ENCODE measurements at regions not wholly inside any gene's neighbourhood (a gene's known extent, or its start where the extent isn't known, plus 50 kb on each side); places are given as distances from the start of the nearest gene placed in this dataset.
A peak's percentile ranks its signal among the peaks of the same experiment; 100 is the strongest.

GRCh38 chr4:141409556-141409955, 188.9 kb downstream of the ZNF330 start:
- no peak for DNase-seq

- no peak for DNase-seq
Observed at GRCh38 chr4:141410839-141411238, 190.1 kb downstream of the ZNF330 start.

DNA sequence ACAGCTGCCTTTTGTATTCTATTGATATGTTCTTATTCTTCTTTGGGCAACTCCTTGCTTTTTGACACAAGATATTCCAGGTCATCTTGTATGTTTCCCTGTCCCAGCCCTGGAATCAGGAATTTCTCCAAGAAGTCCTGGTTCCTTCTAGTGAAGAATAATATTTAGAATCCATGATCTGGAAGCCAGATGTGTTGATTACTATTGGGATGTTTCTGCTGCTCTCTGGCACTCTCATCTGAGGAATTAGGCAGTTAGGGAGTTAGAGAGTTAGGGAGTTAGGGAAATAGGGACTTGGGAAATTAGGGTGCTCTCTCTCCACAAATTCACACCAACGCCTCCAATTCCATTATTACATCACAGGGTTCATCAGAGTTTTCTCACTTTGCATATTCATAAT, 191.2 kb downstream of the ZNF330 start:
- DNase-seq: no peak

DNA sequence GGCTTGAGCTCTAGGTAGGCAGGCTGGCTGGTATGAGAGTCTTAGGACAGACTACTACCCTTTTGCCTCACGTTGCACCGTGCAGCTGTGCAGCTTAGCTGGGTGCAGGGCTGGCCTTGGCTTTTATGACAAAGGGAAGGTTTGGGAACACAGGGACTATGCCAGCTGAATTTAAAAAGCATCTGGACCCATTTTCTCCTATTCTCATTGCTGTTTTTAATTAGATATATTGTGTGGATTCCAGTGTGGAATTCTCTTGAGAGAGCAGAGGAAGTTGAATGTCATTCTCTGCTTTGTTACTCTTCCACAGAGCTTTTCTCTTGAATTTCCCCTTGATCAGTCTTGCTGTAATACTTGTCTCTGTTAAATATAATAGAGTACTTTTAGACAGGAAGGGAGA, 192.7 kb downstream of the ZNF330 start:
- DNase-seq: no peak

DNA sequence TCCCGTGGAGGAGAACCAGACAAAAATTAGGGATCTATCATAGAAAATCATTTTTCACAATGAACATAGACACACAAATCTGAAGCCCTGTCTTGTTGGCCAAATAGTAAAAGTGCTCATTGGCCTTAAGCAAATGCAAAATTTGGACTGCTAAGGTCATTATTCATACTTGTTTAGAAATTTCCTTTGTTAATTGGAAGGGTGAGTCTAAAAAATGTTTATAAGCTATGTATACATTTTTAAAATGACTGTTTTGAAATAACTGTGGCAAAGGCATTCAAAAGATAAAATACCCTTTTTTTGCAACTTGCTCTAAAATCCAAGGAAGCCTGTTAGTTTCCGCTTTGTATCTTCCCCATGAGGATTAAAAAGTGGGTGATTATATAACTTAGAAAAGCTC, 195.0 kb downstream of the ZNF330 start:
- no peak for DNase-seq

DNA sequence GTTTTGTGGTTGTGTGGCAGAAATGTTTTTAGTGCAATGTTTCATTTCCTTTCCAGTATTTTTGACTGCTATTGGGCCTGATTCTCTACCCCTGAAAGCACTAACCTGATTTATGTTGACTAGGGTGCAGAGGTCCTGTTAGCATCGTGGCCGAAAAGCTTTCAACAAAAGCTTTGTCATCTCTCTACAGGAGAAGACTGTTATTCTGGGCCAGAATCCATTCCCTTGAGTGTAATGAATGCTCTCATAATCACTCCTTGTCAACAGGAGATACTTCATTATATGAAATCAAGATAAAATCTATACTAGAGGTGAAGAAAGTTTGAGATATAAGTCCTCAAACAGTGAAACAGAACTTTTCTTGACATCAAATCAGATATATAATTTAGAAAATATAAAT, 195.5 kb downstream of the ZNF330 start:
- DNase-seq: no peak

- no peak for DNase-seq
Observed at GRCh38 chr4:141416677-141417363, 196.1 kb downstream of the ZNF330 start.

- DNase-seq: no peak
Observed at GRCh38 chr4:141417387-141417786, 196.7 kb downstream of the ZNF330 start.

GRCh38 chr4:141425124-141425523, 204.4 kb downstream of the ZNF330 start:
- no peak for DNase-seq

DNA sequence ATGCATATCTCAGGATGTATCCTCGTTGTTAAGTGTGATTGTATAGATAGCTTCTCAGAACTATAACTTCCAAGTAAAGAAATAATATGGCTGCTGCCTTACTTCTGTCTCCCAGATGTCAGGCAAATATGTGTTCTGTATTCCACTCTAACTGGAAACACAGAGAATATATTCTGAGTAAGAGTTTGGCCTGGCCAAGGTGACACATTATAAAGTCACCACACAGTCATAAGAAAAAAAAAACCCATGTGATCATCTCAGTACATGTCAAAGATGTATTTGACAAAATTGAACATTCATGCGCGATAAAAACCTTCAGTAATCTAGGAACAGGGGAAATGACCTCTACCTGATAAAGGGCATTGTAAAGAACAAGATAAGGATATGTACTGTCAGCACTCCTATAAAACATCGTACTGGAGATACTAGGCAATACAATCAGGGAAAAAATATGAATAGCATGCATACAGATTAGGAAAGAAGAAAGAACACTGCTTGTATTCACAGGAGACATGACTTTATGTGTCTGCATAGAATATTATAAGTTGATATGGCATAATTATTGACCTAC, 207.1 kb downstream of the ZNF330 start:
- DNase-seq: no peak

DNA sequence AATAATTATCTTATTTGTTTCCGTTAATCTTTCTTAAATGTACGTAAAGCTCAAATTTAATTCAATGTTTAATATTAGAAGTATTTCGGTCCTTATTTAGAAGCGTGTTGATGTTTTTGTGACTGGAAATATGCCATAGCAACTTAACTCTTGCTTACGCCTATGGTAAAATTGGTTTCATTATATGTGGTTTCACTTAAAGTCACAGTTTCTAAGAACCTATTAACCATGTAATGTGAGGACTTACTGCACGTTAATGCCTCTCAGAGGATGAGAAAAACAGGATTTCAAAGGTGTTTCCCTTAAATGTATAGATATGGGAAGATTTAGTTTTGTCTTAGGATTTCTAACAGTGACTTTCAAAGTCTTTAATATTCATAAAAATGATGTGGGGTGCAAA, 206.4 kb upstream of the IL15 start:
- DNase-seq: no peak

DNA sequence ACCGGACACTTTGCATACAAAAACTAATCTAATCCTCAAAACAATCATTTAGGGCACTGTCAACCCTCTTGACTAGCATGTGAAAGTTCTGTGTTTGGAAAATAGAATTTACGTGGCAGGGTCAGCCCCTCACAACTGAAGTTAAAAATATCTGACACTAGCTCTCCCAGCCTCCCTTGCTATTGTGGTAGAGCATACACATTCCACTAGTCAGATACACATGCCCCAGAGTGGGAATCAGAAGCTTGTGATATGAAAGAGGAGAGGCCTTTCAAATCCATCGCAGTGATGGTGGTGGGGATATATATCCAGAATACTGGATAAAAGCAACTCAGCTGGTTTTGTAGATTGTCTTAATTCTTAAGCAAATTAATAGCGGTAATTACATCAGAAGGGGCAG, 205.7 kb upstream of the IL15 start:
- DNase-seq: no peak

DNA sequence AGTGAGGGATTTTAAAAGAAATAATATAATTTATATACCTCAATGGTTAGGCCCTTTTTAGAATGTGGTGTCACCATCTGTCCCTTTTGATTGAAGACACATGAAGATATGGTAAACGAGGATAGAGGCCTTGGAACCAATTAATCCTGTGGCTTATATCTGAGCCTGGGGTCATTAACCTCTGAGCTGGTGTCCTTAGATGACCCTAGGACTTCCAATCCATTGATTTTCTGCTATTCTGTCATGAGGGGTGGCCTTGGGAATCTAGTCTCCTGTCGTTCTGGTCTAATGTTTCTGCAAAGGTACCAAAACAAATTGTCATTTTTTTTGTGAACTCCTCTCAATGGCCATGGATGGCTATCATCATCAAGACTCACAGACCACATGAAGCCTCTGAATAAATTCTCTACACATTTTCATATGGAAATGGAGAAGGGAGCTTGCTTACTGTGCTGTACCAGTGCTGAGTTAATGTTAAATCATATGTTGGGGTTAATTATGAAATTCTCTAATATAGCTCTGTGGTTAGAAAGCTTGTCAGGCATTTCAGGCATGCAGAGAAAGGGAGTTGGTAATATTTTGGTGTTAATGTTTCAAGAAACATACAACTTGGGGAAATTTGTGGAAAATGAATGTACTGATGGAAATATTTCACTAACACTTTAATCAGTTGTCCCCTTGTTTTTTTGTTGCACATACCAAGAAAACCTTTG, 204.2 kb upstream of the IL15 start:
- DNase-seq: no peak

- DNase-seq: no peak
Observed at GRCh38 chr4:141435446-141436225, 200.7 kb upstream of the IL15 start.

DNA sequence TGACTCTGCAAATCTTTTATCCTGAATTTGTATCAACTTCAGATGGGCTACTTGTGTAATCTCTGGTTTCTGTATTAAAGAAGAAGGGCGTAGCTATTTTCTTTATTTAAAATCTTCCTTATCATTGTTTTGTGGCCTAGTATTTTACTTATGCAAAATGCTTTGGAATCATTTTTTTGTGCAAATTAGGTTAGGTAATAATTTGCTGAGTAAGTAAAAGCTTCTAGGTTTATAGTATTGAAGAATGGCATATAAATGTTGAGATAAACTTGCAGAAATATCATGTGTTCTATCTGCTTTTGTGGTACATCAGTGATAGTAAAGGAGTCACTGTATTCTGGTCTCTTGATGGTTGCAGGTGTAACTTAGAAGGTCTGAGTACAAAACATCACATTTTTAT, 197.2 kb upstream of the IL15 start:
- DNase-seq: no peak

DNA sequence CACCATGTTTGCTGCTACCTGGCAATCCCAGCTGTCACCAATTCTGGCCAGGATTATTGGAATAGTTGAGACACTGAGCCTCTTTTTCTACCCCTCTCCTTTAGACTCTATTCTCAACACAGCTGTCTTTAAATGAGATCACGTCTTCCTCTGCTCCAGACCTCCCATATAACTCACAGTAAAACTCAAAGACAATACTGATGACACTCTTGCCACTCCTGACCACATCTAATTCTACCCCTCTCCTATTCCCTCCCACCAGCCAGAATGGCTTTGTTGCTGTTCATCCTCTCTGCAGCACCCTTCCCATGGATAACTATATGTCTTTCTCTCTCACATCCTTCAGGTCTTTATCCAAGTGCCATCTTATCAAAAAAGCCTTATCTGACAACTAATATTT, 188.6 kb upstream of the IL15 start:
- DNase-seq: no peak

DNA sequence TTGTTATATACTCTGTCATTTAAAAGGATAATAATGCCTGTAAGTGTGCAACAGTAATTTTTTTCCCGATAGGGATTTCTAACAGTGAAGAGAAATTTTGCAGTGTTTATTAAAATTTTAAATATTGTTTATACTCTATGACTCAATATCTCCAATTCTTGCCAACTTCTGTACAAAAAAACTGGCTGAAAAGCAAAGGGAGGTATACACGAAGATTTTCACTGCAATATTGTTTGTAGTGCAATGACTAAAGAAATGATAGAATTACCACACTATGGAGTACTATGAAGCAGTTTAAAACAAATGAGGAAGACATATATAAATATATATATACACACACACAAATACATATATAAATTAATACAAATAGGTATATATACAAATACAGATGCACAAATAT, 187.9 kb upstream of the IL15 start:
- no peak for DNase-seq

- DNase-seq: no peak
Observed at GRCh38 chr4:141449927-141450326, 186.5 kb upstream of the IL15 start.

GRCh38 chr4:141455651-141456050, 180.7 kb upstream of the IL15 start:
- DNase-seq: no peak

GRCh38 chr4:141457653-141458052, 178.7 kb upstream of the IL15 start:
- DNase-seq: no peak

DNA sequence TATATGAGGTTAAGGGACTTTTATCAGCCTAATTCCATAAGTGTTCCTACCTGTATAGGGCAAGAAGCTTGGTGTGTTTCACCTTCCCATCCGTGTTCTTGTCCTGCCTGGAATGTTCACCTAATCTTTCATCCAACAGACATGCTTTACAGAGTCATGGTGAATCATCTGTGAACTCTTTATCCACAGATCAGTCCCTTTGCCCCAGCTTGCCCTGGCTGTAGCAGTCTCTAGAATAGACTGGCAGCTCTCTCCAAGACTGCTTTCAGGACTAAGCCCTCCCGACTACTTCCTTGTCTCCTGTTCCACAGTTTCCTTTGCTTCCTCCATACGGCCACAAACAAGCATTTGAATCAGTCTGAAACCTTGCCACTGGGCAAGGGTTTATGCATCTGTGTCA, 177.9 kb upstream of the IL15 start:
- no peak for DNase-seq

GRCh38 chr4:141459020-141459419, 177.4 kb upstream of the IL15 start:
- no peak for DNase-seq

DNA sequence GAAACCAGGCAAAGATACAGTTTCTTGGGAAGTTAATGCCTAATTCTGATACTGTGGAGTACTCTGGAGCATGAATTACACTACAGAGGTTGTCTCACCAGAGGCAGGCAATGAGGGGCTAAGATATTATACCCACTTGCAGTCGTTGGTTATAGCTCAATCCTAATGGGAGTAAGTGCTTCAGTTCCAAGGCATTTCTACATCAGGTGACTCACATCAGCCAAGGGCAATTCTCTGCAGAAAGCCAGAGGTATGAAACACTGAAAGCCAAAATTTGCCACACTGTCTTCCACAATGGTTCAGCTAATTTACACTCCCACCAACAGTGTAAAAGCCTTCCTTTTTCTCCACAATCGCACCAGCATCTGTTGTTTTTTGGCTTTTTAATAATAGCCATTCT, 174.0 kb upstream of the IL15 start:
- no peak for DNase-seq

GRCh38 chr4:141463678-141464077, 172.7 kb upstream of the IL15 start:
- DNase-seq: peak; percentile 52

Measured in NCI-H1092 treated with DMSO at 0.1 percent for 48 hours (cell line).